ENCODE measurements at regions not wholly inside any gene's neighbourhood (a gene's known extent, or its start where the extent isn't known, plus 50 kb on each side); places are given as distances from the start of the nearest gene placed in this dataset.

DNA sequence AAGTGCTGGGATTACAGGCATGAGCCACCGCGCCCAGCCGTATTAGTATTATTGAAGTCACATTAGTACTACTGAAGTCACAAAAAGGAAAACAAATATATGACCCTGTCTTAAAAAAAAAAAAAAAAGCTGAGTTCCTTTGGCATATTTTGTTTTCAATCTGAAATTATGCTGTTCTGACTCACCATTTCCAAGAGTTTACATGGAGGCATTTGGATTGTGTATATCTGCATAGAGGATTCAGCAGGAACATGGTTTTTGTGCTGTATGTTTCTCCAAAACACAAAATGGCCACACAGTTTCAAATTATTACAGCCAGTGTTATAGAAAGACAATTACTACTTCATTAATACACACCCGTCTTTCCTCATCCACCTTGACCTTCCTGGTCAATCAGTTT lies 103.5 kb upstream of the TSC22D1 start:
- DNase-seq (ENCODE audit: low read depth, low spot score) (no peak), ATAC-seq (no peak)
- H3K4me1 ChIP-seq (ENCODE audit: control insufficient read depth in 1 of 2, insufficient read depth in 2 of 2, low read length in 2 of 2): no peaks in the 10 kb centered on the region; a peak in 1 of 4 replicates
- H3K9ac ChIP-seq (ENCODE audit: low read length): no peak overlapping the region
- no peak overlapping the region for H2AFZ ChIP-seq (ENCODE audit: low read depth, low read length, poor library complexity, severe bottlenecking)
- H4K20me1 ChIP-seq (ENCODE audit: insufficient read depth): no peaks in the 10 kb centered on the region
- TF ChIP-seq EGR1 (IDR thresholded peaks at IDR 0.05; ENCODE audit: low read depth): no peak
- no peak for TF ChIP-seq FOSL1 (IDR thresholded peaks at IDR 0.05; ENCODE audit: low read depth)
- no peak for TF ChIP-seq JUND (IDR thresholded peaks at IDR 0.05)
- TF ChIP-seq SRF (IDR thresholded peaks at IDR 0.05; ENCODE audit: low read depth): no peak
- TF ChIP-seq ZBTB33 (IDR thresholded peaks at IDR 0.05; ENCODE audit: extremely low read depth, insufficient replicate concordance, low read length): no peak
- no peak for TF ChIP-seq YY1 (IDR thresholded peaks at IDR 0.05; ENCODE audit: extremely low read depth, insufficient replicate concordance, low read depth, low read length)
- no peak for TF ChIP-seq ZNF274 (IDR thresholded peaks at IDR 0.05; ENCODE audit: low read depth, low read length)
- TF ChIP-seq SIN3A (IDR thresholded peaks at IDR 0.05; ENCODE audit: low read depth): no peak
- TF ChIP-seq ZFX (IDR thresholded peaks at IDR 0.05): no peak
- TF ChIP-seq CTCF (IDR thresholded peaks at IDR 0.05 in 2 of 3, conservative IDR thresholded peaks at IDR 0.05 in 1 of 3; ENCODE audit: borderline replicate concordance in 1 of 3, insufficient read depth in 1 of 3, low read depth in 2 of 3, low read length in 2 of 3): no peak
- TF ChIP-seq EZH2phosphoT487 (IDR thresholded peaks at IDR 0.05; ENCODE audit: borderline replicate concordance): no peak
- TF ChIP-seq RAD21 (IDR thresholded peaks at IDR 0.05; ENCODE audit: low read depth): no peak
- TF ChIP-seq SP1 (IDR thresholded peaks at IDR 0.05; ENCODE audit: low read depth): no peak
- ChIA-PET POLR2A (no interaction called here), CTCF (no interaction called here), RAD21 (ENCODE audit: low non-redundant PET in 1 of 2, low total read pairs in 2 of 2, uncharacterized antibody in 2 of 2, unreplicated experiment in 2 of 2) (no interaction called here)
- no peak overlapping the region for H3K4me2 ChIP-seq (ENCODE audit: low read length)
- no peak overlapping the region for H3K4me3 ChIP-seq (replicated peaks in 1 of 2; ENCODE audit: low read depth in 1 of 2, low read length in 2 of 2)
- intact Hi-C loops (cut with micrococcal nuclease): no loop called here
- H3K9me3 ChIP-seq (ENCODE audit: control insufficient read depth in 1 of 2, insufficient read depth in 1 of 2, low read depth in 1 of 2, low read length in 2 of 2): no peaks in the 10 kb centered on the region
- H3K27me3 ChIP-seq (ENCODE audit: insufficient read depth, low read length): no peaks in the 10 kb centered on the region
- H3K36me3 ChIP-seq (ENCODE audit: control insufficient read depth in 1 of 2, insufficient read depth in 2 of 2, low read length in 2 of 2): no peaks in the 10 kb centered on the region
- BruUV-seq (replicated peaks): no TSS peak
- H3K27ac ChIP-seq (ENCODE audit: low read depth, low read length): no peak overlapping the region
- H3K79me2 ChIP-seq (ENCODE audit: insufficient read depth, low read length): no peaks in the 10 kb centered on the region
- no peaks in the 10 kb centered on the region for H3K9me2 ChIP-seq (ENCODE audit: insufficient read depth)

All from HCT116 (cell line).